NB4 (cell line): ENCODE measurements at regions not wholly inside any gene's neighbourhood (a gene's known extent, or its start where the extent isn't known, plus 50 kb on each side); places are given as distances from the start of the nearest gene placed in this dataset.

ENCODE experiments used
- DNase-seq: peaks from one replicate; pipeline ENCODE4 v3.0.0; 2010; ENCODE audit warnings: low read depth
- H3K4me3 ChIP-seq: one replicate; pipeline ENCODE4 v1.5.1; 2011; ENCODE audit warnings: mild to moderate bottlenecking, low read depth, low read length, moderate library complexity
- CTCF ChIP-seq: IDR thresholded peaks from one replicate; pipeline ENCODE4 v1.5.1; 2012; ENCODE audit warnings: low read depth, low read length
- MYC ChIP-seq: IDR thresholded peaks from 2 replicates; pipeline ENCODE4 v1.6.1; 2011; ENCODE audit warnings: low read depth, low read length
- POLR2A ChIP-seq: IDR thresholded peaks from 2 replicates; pipeline ENCODE4 v1.6.1; 2011; ENCODE audit warnings: mild to moderate bottlenecking; ENCODE audit not compliant: insufficient read length; ENCODE audit errors: extremely low read depth
- TF ChIP-seq, protein P1 (sequence below): IDR thresholded peaks from 2 replicates; pipeline ENCODE4 v1.6.1; 2011; ENCODE audit warnings: low read depth, low read length

GRCh38 chrX:139213241-139213709 lies 317.3 kb upstream of the F9 start:
- DNase-seq = peak; percentile 37
- no peak overlapping the region for H3K4me3 ChIP-seq
- no peak for TF ChIP-seq CTCF
- TF ChIP-seq, protein P1, sequence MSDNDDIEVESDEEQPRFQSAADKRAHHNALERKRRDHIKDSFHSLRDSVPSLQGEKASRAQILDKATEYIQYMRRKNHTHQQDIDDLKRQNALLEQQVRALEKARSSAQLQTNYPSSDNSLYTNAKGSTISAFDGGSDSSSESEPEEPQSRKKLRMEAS = no peak
- TF ChIP-seq POLR2A = no peak
- no peak for TF ChIP-seq MYC

DNA sequence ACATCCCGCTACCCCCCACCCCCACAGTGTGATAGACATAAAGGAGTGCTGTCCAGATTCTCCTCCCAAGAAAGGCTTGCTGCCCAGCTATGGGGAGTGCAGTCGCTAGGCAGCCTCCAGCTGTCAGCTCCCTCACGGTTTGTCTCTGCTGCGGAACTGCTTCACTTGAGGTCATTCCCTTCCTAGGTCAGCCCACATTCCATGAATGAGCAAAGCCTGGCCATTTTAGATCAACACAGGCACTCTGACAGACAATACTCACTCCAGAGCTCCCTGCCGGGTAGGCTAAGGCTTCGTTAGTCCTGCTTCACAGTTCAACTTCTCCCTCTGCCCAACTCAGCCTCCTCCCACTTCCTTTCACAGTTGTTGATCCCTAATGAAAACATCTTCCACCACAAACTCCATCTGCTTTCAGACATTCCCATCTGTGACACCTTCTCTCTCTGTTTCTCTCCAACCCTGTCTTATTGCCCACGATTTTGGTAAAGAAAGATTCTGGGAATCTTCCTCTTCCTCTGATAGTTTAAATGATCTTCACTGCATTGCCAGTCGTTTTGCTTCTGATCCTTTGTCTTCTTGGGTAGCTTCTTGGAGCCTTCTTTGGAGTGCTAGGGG lies 318.9 kb upstream of the F9 start:
- H3K4me3 ChIP-seq = no peak overlapping the region
- TF ChIP-seq MYC = no peak
- TF ChIP-seq, protein P1 = no peak
- no peak for TF ChIP-seq CTCF
- no peak for TF ChIP-seq POLR2A
- no peak for DNase-seq

DNA sequence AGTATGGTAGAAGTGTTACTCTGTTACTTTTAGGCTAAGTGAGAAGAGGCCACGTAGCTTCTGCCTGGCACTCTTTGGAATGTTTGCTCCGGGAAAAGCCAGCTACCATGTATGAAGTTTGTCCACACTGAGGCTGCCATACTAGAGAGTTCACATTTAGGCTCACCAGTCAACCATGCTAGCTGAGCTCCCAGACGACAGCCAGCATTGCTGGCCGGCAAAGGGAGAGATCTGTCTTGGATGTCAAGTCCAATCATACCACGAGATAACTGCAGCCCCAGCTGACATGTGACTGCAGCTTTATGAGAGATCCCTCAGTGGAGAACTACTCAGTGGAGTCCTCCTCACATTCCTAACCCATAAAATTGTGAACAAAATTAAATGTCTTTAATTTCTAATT lies 321.2 kb upstream of the F9 start:
- TF ChIP-seq, protein P1 = no peak
- TF ChIP-seq POLR2A (no peak), CTCF (no peak), MYC (no peak)
- no peak overlapping the region for H3K4me3 ChIP-seq
- no peak for DNase-seq

- DNase-seq = no peak
- TF ChIP-seq MYC = no peak
- no peak for TF ChIP-seq POLR2A
- TF ChIP-seq, protein P1 = no peak
- no peak for TF ChIP-seq CTCF
- no peak overlapping the region for H3K4me3 ChIP-seq
Observed at GRCh38 chrX:139207655-139208054, 322.9 kb upstream of the F9 start.

DNA sequence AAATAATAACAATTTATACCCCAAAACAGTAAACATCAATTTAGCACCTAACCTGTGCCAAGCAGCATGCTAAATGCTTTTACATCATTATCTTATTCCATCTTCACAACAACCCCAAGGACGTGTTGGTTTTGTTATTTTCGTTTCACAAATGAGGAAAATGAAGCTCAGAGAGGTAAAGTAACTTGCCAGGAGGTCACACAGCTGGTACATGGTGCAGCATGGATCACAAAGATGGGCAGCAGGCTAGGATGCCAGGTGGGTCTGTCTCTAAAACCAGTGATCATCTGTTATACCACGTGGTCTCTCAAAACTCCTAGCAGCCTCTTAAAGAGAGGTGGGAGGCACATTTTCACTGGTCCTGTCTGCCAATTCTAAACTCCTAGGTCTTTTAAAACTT lies 323.6 kb upstream of the F9 start:
- TF ChIP-seq POLR2A (no peak), CTCF (no peak), MYC (no peak)
- TF ChIP-seq, protein P1 = no peak
- DNase-seq = no peak
- H3K4me3 ChIP-seq = no peak overlapping the region
